Inferior parietal cortex (tissue), 1 donor: ENCODE measurements at regions not wholly inside any gene's neighbourhood (a gene's known extent, or its start where the extent isn't known, plus 50 kb on each side); places are given as distances from the start of the nearest gene placed in this dataset.
"Not testable (repeated sequence)": the region's sequence is repeated elsewhere in the genome, so short reads cannot be mapped to it uniquely, and the experiment has no call there.

Source experiments
- DNase-seq: peaks from one replicate; pipeline ENCODE4 v3.0.0-alpha.2; 2016; ENCODE audit errors: extremely low spot score

GRCh38 chr2:149716687-149717086 is 129.1 kb upstream of the MMADHC start:
- no peak for DNase-seq

GRCh38 chr2:149715894-149716293 is 128.3 kb upstream of the MMADHC start:
- no peak for DNase-seq

GRCh38 chr2:149715005-149715592 is 127.5 kb upstream of the MMADHC start:
- no peak for DNase-seq

DNA sequence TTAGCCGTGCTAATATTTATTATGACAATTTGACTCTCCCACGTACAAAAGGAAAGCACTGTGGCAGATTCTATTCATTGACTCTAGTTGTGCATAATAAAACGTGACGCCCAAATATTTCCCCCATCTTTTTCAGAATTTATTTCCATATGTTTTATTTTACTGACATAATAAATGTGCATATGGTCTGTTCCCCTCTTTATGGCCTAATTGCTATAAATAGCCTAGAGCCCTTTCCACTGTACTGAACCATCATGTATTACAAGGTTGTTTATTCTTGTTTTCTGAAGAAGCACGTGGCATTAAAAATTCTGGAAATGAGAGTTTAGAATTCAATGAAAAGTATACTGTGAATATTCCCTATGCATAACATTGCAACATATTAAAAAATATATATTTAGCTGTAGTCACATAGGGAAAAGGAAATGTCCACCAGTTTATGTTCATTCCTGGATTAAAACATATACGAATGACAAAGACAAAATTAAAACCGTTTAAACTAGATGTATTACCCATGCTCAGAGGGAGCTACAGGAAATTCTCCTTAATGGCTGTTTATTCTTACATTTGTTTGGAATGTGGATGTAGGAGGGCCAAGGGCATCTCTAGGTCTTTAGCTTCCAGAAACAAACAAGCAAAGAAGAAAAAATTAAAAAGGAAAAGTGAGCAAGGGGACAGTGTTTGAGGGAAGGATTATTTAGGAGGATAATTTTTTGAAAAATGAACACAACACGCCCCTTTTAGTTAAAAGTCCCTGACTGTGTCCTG is 122.1 kb upstream of the MMADHC start:
- no peak for DNase-seq

DNA sequence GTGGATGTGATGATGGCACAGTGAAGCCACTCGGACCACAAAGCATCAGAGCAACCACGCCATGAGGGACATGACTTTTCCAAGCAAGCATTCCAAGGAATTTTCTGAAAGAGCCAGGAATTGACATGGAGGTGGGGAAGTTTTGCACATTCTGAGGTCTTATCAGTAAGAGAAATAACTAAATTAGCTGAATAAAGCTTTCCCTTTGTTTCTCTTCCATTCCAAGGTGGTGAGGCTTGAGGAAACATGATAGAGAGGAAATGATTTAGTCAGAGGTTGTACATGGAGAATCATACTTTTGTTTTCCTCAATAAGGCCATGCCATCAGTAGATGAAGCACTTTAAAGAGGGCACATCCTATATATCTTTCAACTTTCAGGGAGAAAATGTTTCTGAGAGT is 115.7 kb upstream of the MMADHC start:
- no peak for DNase-seq

DNA sequence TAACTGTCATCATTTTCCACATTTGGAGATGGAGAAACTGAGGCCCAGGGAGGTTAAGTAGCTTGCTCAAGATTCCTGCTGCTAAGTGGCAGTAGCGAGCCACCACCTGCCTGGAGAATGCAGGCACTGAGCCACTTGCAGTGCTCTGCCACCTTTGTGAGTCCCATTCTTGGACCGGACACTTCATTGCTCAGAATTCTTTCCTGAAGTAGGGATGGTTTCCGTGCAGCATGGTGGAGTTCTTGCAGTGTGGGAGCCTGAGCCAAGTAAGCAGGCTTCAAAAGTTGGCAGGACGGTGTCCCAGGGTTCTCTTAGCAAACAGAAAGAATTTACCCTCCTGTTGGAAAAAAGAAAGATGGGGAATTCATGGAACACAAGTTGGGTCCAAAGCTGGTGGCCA is 115.0 kb upstream of the MMADHC start:
- no peak for DNase-seq

DNA sequence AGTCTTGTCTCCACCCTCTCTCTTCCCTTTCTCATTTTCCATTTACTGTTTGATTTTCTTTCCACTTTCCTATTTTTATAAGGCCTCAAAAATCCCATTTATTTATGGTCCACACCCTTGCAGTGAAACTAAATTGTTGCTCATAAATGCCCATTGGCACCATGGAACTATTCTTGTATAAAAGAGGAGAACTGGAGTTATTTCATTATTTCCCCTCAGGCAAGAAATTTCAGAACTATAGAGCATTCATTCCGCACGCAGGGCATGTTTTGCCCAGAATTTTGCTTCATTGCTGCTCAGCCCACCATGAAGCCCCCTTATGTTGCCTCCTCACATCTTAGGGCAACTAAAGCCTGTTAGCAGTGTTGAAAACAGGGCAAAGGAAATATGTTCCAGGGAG is 113.7 kb upstream of the MMADHC start:
- DNase-seq, result no peak

DNA sequence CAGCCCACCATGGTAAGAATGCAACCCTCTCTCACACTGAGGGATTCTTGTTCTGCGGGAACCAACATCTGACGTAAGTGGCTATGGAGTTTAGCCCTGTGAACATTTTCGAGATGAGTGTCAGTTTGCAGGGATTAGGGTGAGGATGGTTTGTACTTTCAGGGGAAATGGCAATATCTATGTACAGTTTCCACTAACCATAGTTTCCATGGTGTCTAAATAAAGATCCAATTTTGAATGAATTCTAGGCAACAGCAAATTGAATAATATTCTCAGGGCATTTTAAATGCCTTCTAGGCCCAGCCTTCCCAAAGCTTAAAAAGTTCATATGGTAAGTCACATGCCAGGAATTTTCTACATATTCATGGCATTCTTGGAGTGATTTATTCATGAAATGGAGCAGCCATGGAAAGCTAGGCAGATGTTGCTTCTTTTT is 105.4 kb upstream of the MMADHC start:
- DNase-seq, result no peak

GRCh38 chr2:149690825-149691224 is 103.2 kb upstream of the MMADHC start:
- no peak for DNase-seq

- no peak for DNase-seq
These were observed 99.5 kb upstream of the MMADHC start for GRCh38 chr2:149687052-149687427.

DNA sequence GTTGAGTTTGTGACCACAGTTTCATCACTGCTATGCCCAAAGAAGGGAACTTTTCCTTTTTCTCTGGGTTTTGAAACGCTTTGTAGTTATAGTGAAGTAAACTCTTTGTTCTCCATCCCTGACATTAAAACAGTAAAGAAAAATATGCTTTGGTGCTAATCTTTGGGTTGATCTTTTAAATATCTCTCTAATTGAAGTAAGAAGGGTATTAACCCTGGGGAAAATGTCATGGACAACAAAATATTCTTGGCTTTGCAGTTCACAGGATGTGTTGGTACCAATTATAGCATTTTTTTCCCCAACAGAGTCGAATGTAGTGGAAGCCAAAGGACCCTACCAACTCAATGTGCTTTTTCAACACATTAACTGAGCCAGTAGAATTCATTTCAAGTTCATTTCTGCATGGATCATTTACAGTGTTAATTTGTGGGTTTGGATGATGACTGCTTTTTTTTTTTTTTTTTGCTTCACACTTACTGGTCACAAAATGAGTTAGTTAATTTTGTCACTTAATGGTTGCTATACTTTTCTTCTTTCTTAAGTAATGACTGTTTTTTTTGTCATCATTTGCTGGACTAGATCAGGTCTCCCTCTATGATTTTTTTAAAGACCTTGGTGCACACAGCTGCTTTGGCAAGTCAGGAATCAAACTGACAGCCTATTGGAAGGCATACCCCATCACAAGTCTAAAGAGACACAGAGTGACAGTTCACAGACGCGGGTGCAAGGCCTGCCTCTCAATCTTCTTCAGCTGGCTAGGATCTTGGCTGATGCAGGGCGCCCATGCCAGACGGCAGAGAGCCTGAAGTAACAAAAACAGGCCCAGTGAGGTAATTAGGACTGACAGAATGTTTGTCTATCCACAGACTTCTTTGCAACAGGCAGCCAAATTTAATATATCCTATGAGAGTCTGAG is 98.8 kb upstream of the MMADHC start:
- DNase-seq, result no peak

GRCh38 chr2:149685401-149685800 is 97.8 kb upstream of the MMADHC start:
- not testable (repeated sequence) for DNase-seq

GRCh38 chr2:149679286-149679685 is 91.7 kb upstream of the MMADHC start:
- no peak for DNase-seq

DNA sequence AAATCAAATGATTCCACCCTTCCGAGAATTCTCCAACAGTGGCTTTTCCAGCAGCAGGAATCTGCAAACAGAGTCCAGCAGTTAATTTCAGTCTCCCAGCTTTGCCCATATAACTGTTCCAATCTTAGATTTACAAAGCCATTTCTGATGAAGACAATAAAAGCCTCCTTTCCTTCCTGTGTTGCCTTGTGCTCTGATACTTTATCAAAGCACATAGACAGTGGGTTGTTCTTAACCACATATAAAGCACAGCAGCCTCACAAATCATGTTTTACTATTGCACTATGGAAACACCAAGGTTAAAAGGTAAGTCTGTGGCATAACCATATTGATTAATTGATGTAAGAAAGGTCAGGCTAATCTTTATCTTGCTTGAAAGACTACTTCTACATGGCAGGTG is 89.8 kb upstream of the MMADHC start:
- DNase-seq, result no peak

DNA sequence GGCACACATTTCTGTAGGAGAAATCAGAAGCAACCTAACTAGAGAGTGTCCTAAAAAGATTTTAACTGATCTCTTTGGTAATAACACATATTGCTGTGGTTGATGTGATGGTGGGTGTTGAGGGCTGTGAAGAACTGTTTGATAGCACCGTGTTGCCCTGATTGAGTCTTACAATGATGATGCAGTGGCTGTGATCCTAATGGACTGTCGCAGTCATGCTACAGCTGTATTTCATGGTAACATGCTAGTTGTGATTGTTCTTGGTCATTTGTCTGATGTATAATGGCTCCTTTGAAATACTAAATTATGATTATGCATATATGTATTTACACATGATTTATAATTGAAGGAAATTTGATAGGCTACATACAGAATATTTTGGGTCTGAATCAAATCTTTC is 82.5 kb upstream of the MMADHC start:
- no peak for DNase-seq

- no peak for DNase-seq
These were observed 79.3 kb upstream of the MMADHC start for GRCh38 chr2:149666809-149667320.

DNA sequence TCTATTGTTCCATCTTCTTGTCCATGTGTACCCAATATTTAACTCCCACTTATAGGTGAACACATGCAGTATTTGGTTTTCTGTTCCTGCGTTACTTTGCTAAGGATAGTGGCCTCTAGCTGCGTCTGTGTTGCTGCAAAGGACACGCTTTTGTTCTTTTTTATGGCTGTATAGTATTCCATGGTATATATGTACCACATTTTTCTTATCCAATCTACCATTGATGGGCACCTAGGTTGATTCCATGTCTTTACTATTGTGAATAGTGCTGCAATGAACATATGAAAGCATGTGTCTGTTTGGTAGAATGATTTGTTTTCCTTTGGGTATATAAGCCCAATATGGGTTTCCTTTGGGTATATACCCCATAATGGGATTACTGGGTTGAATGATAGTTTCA is 77.3 kb upstream of the MMADHC start:
- DNase-seq, result no peak

- DNase-seq, result no peak
These were observed 75.0 kb upstream of the MMADHC start for GRCh38 chr2:149662556-149662955.

DNA sequence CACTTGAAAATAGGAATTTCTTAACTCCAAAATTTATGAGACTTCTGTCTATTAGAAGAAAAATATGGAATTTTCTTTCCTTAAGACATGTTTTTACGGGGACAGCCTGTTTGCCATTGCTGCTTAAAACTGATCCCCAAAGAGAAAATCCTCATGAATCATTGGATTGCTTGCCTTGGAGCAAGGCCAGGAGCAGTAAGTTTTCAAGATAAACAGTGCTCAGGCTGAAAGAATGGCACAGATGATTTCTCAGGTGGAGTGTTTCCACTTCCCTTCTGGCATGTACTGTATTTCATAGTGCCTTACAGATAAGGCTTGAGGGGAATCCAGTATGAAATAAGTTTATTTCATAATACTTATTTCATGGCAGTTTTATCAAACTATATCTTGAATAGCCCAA is 74.3 kb upstream of the MMADHC start:
- DNase-seq, result no peak

GRCh38 chr2:149658553-149658952 is 71.0 kb upstream of the MMADHC start:
- DNase-seq, result no peak

GRCh38 chr2:149657401-149658040 is 69.9 kb upstream of the MMADHC start:
- no peak for DNase-seq

- DNase-seq, result no peak
These were observed 69.4 kb upstream of the MMADHC start for GRCh38 chr2:149656996-149657395.
